TTC549 (cell line): ENCODE measurements at regions not wholly inside any gene's neighbourhood (a gene's known extent, or its start where the extent isn't known, plus 50 kb on each side); places are given as distances from the start of the nearest gene placed in this dataset.
"Not testable (repeated sequence)": the region's sequence is repeated elsewhere in the genome, so short reads cannot be mapped to it uniquely, and the experiment has no call there.

Experiments used
- FAIRE-seq: peaks from 2 replicates; lab custom pipeline; 2012; peaks lifted over from hg19 to GRCh38; lab: Jason Lieb, UNC

- no peak for FAIRE-seq
Observed at GRCh38 chr12:131458931-131459772, 251.7 kb upstream of the SFSWAP start.

DNA sequence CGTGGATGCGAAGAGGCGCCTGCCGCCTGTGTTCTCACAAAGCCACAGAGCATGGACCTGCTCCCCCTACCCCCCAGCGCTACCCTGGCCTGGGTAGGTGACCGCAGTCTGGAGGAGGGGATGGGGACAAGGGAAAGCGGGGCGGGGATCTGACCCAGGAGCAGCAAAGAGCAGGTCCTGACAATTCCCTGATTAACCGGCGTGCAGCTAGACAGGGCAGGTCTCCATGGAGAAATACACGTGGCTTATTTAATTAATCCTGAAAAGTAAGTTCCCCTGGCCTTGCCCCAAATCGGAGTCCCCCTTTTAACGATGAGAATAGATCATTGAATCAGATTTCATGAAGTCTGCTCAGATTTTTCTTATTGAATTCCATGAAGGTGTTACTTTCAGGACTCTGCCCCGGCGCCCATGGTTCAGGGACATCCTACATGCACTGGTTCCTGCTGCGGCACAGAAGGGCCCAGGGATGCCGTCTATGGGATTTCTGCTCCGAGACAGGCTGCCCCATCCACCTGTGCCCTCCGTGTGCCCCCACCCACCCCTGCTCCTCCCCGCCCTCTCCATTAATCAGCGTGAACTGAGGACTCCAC, 251.0 kb upstream of the SFSWAP start:
- FAIRE-seq = no peak

DNA sequence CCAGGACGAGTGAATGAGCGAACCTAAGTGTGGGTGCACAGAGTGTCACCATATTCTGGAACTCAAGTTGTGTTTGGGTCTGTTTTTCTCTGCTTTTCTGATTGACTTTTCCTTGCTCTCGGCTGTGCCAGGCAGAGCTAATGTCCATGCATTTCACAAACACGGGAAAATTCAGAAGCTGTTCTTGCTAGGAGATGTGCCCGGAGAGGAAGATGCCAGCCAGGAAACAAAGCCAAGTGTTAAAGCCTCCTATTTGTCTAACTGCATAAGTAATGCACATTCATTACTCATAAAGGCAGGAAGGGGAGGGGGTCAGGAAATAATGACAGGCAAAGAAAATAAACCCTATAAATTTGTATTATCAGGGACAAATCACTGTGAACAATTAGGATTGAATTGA, 250.4 kb upstream of the SFSWAP start:
- no peak for FAIRE-seq

- FAIRE-seq = no peak
Observed at GRCh38 chr12:131461096-131461495, 249.8 kb upstream of the SFSWAP start.

DNA sequence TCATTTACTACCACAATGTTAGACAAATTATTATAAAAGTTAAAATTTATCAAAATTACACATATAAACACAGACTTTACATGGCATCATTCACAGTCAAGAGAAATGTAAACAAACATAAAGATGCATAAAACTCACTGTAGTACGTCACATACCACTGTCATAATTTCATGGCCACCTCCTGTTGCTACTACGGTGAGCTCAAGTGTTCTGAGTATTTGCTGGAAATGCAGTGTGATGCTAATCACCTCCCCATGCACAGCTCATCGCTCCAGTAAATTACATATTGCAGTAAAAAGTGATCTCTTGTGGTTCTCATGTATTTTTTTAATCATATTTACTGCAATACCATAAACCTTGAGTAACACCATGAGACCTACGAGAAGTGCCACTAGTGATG, 247.7 kb upstream of the SFSWAP start:
- no peak for FAIRE-seq

DNA sequence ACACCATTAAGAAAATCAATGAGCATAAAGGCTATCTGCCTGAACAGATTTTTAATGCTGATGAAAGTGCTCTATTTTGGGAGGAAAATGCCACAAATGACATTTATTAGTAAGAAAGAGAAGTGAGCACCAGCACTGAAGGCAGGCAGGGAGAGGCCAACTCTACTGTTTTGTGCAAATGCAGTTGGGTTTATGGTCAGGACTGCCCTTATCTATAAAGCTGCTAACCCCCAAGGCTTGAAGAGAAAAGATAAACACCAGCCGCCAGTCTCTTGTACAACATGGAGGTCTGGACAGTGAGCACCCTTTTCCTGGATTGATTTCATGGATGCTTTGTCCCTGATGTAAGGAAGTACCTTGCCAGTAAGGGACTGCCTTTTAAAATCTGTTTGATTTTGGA, 246.8 kb upstream of the SFSWAP start:
- FAIRE-seq = no peak

GRCh38 chr12:131466306-131466705, 244.6 kb upstream of the SFSWAP start:
- no peak for FAIRE-seq

DNA sequence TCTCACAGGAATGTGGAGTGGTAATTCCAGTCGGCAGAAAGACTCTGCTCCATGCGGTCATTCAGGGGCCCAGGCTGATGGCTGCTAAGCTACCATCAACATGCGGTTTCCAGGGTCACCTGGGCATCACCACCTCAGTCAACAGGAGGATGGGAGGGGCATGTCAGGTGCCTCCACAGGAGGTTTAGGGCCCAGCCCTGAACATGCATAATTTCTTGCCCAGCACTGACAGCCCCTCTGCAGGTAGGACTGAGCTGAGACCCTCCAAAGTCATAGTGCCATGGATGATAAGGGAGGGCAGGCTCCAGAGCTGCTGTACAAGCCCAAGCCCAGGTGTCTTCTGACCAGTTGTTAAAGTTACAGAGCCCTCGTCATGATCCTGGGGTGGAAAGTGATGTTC, 244.0 kb upstream of the SFSWAP start:
- no peak for FAIRE-seq

- no peak for FAIRE-seq
Observed at GRCh38 chr12:131468206-131468605, 242.7 kb upstream of the SFSWAP start.

GRCh38 chr12:131469945-131470344, 240.9 kb upstream of the SFSWAP start:
- not testable (repeated sequence) for FAIRE-seq

GRCh38 chr12:131471271-131471905, 239.5 kb upstream of the SFSWAP start:
- no peak for FAIRE-seq

GRCh38 chr12:131471946-131472732, 238.8 kb upstream of the SFSWAP start:
- FAIRE-seq = no peak

DNA sequence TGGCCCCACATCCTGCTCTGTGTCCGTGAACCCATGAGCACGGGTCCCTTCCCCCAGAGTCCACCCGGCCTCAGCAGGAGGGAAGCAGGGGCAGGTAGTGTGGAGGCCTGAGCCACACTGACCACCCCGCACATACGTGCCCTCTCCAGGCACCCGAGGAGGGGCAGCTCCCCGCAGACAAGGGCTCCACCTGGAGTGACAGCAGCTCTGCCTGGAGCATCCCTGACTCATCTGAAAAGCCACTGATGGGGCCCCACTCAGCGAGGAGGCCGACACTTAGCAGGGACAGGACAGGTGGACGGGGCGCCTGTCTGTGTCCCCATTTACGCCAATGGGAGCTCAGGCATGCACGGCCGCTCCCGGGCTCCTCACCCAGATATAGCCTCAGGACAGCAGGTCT, 237.6 kb upstream of the SFSWAP start:
- no peak for FAIRE-seq

DNA sequence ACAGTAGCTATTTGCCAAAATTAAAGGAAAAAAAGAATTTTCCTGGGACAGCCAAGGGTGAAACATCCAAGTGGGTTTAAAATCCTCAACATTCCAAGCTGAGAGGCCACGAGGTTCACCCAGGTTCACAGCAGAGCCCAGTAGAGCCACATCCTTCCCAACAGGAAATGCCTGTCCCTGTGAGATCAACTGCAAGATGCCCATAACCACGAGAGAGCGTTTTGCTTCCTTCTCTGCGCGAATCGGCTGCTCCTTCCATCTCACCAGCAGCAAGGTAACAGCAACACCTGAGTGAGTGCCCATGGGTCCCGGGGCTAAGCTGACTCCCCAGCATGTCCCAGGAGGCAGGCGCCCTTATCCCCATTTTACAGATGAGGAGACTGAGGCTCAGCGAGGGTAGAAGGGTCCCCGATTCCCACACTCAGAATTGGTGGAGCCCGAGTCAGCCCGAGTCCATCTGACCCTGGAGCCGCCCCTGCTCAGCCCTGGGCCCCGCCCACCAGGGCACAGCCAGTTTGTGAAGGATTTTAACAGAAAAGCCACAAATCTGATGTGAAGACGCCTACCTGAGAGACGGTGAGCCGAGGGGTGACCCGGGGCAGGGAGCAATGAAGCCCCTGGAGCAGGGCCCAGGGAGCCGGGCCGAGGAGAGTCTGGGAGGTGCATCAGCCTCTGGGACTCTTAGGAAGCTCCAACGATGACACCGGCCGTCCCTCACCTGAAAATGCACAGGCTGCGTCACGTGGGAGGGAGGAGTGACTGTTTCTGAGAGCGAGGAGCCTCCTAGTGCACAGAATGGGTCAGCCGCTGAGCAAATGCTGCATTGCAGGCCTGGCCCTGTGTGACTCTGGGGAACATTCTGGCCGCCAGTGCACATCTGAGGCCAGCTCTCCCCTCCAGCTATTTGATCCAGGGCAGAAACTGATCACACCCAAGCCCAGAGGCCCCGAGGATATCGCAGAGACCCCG, 236.9 kb upstream of the SFSWAP start:
- FAIRE-seq = no peak

- not testable (repeated sequence) for FAIRE-seq
Observed at GRCh38 chr12:131475012-131475411, 235.9 kb upstream of the SFSWAP start.

DNA sequence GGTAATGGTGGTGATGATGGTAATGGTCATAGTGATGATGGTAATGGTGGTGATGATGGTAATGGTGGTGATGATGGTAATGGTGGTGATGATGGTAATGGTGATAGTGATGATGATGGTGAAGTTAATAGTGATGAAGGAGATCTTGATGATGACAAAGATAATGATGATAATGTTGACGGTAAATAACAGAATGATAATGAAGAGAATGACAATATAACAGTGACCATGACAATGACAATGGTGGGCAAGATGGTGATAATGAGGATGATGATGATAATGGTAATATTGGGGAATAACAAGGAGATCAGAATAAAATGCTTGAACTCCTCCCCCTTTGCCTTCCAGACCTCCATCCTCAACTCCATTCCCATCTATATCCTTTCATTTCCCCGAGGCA, 233.3 kb upstream of the SFSWAP start:
- FAIRE-seq = no peak

GRCh38 chr12:131478468-131478867, 232.4 kb upstream of the SFSWAP start:
- no peak for FAIRE-seq

DNA sequence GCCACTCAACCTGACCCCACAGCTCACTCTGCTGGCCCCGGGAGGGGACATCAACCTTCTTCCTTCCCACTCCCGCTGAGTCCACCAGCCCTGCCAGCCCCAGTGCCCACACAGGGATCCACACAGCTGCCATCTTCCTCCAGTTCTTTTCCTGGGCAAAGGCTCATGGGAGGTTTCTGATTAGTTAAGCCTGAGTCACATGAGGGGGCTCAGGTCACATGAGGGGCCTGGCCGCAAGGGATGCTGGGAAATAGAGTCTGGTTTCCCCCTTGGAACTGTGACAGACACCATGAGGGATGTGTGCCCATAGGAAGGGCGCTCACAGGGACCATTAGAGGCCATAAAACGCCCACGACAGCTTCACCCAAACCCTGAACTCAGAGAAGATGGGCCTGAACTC, 228.7 kb upstream of the SFSWAP start:
- no peak for FAIRE-seq

GRCh38 chr12:131482686-131483085, 228.2 kb upstream of the SFSWAP start:
- FAIRE-seq = no peak

DNA sequence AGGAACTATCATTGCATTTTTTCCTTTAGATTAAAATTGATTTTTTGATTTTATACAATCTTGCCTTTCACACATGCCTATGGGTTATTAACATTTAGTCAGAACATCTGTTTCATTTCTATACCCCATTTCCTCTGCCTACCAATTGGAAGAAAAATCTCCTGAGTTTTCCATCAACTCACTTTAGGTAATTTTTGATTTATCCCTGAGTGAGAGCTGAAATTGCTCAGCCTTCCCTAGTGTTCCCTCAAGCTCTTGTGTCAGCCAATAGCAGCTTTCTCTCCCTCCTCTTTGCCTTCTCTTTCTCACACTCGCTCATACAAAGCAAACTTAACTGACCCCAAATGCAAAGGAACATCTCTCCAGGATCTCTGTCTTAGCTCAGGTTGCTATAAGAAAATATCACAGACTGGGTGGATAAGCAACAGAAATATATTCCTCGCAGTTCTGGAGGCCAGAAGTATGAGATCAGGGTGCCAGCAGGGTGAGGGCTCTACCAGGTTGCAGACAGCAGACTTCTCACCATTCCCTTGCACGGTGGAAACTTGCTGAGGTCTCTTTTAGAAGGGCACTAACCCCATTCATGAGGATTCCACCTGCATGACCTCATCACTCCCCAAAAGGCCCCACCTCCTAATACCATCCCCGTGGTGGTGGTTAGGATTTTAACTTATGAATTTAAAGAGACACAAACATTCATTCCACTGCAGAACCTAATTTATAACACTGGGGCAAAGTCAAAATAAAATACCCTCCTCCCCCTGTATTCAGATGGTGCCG, 224.2 kb upstream of the SFSWAP start:
- no peak for FAIRE-seq
